Sciatic nerve (tissue), 2 donors: ENCODE measurements at regions not wholly inside any gene's neighbourhood (a gene's known extent, or its start where the extent isn't known, plus 50 kb on each side); places are given as distances from the start of the nearest gene placed in this dataset.
"Not testable (repeated sequence)": the region's sequence is repeated elsewhere in the genome, so short reads cannot be mapped to it uniquely, and the experiment has no call there.

Experiments
- ATAC-seq: fragments of 200-7000 bp; cut with Tn5 transposase; one replicate; pipeline ENCODE4 v1.9.1; 2020; ENCODE audit warnings: mild to moderate bottlenecking, moderate library complexity
- DNase-seq: peaks from one replicate; pipeline ENCODE4 v3.0.0-alpha.2; 2020; ENCODE audit warnings: low spot score
- intact Hi-C: fragments of 100-400 bp; cut with DNase I; formaldehyde crosslinking; loops from one replicate; pipeline ENCODE4 v1.14.2; 2022
- donor health status: DM: no; HTN: no; CAD: no.
- donor health status: DM: no; HTN: no; CAD: no.

DNA sequence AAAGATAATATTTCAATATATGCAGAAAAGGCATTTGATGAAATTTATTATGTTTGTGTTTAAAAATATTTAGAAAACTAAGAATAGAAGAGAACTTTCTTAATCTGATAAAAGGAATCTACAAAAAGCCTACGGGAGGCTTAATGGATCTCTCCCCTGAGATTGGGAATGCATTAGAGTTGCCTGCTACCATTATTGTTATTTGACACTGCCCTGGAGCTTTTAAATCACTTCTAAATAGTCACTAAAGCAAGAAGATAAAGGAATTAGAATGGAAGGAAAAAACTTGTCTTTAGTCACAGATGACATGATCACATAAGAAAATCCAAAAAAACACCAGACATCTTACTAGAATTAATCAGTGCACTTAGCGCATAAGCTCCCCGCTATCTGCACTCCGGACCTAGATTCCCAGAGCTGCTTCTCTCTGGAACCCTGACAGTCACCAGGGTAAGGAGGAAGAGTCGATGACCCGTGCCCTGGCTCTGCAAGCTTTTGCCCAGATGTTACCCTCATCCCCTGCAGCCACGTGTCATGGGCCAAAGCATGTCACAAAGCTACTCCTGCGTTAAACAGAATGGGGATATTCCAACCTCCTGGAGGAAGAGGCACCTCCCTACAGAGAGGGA lies 97.1 kb downstream of the MINAR1 start:
- no peak for DNase-seq
- no peak for ATAC-seq
- intact Hi-C loops, result no loop called here

DNA sequence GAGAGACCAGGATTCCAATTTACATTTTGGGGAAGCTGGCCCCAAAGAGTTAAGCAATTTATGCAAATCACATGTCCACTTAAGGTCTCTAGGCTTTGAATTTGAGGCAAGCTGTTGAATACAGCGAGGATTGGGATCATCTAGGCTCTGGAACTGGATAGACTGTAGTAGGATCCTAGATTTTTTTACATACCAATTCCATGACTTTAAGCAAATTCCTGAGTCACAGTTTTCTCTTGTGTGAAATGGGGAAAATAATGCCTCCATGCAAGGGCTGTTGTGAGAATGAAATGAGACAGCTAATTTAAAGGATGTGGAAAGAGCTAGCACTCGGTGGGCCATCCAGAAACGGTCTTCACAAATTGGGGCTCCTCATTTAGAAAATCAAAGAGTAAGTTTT lies 103.4 kb downstream of the MINAR1 start:
- intact Hi-C loops, result no loop called here
- no peak for DNase-seq
- no peak for ATAC-seq

DNA sequence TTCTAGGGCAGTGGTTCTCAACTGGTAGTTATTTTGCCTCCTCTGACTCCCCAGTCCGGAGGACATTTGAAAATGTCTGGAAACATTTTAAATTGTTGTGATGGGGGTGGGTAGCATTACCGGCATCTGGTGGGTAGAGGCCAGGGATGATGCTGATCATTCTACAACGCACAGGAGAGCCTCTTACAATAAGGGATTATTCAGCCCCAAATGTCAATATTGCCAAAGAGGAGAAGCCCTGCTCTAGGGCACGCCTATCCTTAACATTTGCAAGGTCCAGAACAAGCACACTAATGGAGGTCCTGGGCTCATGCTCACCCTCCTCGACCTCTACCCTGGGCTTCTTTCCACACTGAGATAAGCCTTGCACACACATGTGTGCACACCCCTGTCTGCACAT lies 106.4 kb downstream of the MINAR1 start:
- intact Hi-C loops, result no loop called here
- DNase-seq (no peak), ATAC-seq (no peak)

DNA sequence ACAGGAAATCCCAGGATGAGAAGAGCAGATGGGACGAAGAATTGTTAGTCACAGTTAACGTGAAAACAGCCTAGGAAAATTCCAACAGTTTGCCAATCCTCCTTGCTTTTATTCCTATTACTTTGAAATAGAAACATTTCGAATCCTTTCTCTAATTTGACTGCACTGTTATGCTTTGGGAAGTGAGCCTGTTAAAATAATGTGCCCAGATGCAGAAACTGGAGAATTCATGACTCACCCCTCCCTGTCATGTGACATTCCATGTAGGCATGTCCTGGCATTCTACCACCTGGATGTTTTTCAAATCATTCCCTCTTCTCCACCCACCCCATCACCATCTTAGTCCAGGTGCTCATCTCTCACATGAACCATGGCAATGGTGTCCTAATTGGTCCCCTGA lies 107.3 kb downstream of the MINAR1 start:
- ATAC-seq (no peak), DNase-seq (no peak)
- intact Hi-C loops, result no loop called here

DNA sequence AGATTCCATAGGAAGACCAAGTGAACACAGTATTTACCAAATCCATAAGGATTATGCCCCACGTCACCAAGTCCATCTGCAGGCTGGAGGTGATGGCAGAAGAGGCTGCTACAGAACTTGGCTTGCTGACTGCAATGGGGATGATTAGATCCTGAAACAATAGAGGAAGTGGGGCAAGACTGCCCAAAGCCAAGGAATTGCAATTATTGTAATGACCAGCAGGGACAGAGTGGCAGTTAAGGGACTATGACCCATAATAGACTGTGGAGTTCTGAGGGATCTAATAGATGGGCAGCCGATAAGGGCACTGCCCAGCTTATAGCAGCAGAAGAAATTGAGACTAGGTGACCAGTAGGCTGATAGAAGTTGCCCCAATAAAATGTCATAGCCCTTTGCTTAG lies 108.4 kb downstream of the MINAR1 start:
- intact Hi-C loops, result no loop called here
- no peak for DNase-seq
- no peak for ATAC-seq

DNA sequence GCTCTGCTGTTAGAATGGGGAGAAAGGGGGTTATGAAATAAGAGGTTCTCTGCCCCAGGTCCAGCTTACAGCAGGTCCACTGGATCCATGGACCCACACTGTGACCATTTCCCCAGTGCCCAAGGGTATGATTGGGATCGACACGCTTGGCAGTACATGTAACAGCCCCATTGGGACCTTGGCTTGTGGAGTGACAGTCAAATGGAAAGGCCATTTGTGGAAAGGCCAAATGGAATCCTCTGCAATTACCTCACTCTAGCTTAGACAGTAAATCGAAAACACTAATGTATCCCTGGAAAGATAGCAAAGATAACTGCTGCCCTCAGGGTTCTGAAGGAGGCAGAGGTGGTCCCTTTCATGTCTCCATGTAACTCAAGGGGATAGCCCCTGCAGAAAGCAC lies 109.1 kb downstream of the MINAR1 start:
- intact Hi-C loops, result no loop called here
- DNase-seq (no peak), ATAC-seq (no peak)

DNA sequence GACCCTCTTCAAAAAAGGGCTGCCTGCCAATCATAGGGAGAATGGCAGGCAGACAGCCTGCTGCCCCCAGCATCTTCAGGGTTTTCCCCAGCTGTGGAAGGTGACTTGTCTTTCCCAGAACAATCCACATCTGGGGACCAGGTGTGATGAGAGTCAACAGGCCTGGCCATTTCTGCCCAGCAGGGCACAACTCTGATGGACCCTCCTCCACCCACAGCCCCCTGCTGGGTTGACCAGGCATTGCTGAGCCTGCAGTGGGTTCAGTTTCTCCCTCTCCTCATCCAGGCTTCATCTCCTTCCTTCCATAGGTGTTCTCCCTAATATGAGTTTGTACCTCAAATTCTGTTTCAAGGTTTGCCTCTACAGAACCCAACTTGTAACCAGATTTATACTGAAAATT lies 111.0 kb downstream of the MINAR1 start:
- intact Hi-C loops, result no loop called here
- DNase-seq, result no peak
- no peak for ATAC-seq

DNA sequence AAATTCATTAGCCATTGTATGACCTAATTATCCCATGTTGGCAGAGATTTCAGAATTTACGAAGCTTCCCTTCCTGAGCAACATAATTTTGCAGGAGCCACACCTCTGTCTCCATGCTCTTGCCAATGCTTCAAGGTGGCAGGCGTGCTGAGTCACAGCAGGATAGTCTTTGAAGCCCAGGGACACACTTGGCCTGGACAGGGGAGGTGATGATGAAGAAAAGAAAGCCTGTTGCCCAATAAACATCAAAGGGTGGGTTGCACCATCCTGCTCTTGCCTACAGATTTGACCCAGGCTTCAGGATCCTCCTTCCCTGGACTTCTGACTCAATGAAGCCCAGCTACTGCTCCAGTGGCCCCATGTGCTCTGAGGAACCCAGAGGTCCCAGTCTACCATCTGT lies 117.1 kb downstream of the MINAR1 start:
- no peak for ATAC-seq
- DNase-seq, result no peak
- intact Hi-C loops, result no loop called here

DNA sequence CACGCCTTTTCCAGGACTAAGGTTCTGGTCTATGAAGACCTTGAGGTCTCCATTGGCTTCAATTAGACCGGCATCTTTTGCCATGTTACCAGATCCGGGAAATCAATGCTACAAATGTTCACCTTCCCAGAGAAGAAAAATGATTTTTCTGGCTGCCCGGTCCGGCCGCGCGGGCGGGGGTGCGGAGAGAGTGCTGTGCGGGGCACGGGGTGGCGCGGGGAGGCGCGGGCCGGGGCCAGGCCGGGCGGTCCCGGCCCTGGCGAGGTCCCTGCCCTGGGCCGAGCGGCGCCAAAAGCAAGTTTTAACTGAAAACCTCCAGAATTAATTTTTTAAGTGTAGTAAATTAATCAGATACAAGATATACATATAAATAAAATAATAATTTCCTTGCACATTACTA lies 128.2 kb downstream of the MINAR1 start:
- ATAC-seq (no peak), DNase-seq (no peak)
- intact Hi-C loops, result no loop called here

DNA sequence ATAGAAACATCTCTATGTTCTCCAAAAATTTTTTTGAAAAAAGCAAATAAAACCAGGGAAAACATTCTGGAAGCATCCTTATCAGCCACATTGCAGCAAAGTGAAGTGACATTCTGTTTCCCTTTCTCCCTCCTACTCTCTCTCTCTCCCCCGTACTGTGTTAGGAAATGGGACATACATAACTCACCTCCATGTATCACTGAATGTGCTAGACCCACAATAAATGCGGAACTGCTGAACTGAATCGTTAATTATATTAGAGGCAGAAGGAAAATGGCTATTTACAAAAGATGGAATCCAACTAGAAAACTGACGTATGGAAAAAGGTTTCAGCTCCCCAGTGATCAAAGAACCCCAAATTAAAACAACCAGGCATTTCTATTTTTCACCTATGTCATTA lies 129.8 kb downstream of the MINAR1 start:
- DNase-seq, result no peak
- intact Hi-C loops, result no loop called here
- no peak for ATAC-seq

DNA sequence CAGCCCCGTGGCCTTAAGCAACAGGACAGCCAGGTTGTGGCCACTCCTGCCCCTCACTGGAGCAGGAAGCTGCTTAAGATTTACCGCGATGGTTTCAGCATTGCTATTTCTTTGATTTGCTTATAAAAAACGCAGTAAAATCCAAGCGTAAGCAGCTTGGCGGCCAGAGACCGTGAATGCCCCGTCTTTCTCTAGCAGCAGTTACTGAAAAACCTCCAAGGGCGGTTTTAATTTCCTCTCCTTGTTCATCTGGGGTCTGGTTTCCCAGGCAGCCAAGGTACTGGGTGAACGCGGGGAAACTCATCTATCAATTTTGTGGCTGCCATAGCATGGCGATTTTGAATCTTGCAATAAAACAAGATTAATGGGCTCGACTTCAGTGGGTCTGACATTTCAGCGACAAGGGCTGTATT lies 130.3 kb downstream of the MINAR1 start:
- ATAC-seq (no peak), DNase-seq (no peak)
- intact Hi-C loops, result no loop called here

DNA sequence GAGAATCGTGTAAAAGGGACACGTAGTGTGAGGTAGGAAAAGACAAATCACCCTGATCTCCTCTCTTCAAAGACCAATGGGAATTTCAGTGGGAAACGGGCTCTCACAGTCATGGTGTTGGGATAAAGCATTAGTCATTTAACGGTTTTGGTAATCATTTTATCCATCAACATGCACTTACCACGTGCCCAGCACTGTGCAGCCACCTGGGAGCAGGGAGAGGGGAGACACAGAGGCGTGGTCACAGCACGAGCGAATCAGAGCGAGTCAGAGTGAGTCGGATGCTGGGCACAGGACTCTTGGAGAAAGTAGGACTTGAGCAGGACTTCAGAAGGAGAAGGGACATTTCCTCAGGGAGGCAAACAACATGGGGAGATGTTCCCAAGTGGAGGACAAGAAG lies 130.8 kb downstream of the MINAR1 start:
- DNase-seq (no peak), ATAC-seq (no peak)
- intact Hi-C loops, result no loop called here

DNA sequence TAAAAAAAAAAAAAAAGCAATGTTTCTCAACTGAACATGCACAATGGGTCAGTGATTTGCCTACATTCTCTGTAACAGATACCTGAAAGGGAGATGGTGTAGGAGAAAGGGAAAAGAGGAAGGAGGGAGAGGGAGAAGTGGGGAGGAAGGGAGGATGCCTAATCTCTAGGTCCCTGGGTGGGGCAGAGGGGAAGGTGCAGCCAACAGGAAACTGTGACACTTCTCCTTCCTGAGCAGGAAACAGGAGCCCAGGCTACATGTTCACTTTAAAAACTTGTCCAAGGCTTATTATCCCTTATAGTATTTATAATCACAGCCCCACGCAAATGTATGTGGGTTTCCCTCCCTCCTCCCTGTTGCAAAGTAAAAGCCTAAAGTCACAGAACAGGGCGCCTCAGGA lies 137.9 kb downstream of the MINAR1 start:
- intact Hi-C loops, result no loop called here
- no peak for ATAC-seq
- DNase-seq, result no peak

DNA sequence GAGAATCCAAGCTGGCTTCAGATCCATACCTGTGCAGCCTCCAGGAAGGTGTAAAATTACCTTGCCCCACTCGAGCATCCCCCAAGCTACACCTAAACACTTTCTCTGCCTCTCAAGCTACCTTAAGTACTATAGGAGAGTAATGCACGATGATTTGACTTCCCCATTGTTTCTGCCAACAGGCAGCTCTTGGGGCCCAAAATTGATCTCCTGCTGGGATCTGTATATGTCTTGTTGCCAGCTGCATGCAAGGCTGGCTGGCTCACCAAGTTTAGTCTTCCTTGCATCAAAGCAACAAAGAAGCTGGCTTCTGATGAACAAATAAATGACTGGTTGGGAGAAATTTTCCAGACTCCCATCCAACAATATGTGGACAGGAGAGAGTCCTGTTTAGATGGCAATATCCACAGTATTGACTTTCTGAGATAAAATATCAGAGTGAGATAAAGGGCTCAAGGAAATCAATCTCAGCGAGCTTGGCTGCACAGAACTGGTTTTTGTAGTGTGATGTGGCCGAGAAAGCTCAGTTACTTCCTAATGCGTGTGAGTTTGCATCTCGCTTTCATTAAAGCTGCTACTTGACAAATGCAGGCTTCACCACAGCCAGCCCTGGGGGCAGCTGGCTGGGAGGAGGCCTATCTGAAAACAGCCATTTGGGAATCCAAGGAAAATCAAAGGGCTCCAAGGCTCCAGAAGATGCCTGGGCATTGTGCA lies 140.7 kb downstream of the MINAR1 start:
- intact Hi-C loops, result no loop called here
- ATAC-seq (no peak), DNase-seq (no peak)

DNA sequence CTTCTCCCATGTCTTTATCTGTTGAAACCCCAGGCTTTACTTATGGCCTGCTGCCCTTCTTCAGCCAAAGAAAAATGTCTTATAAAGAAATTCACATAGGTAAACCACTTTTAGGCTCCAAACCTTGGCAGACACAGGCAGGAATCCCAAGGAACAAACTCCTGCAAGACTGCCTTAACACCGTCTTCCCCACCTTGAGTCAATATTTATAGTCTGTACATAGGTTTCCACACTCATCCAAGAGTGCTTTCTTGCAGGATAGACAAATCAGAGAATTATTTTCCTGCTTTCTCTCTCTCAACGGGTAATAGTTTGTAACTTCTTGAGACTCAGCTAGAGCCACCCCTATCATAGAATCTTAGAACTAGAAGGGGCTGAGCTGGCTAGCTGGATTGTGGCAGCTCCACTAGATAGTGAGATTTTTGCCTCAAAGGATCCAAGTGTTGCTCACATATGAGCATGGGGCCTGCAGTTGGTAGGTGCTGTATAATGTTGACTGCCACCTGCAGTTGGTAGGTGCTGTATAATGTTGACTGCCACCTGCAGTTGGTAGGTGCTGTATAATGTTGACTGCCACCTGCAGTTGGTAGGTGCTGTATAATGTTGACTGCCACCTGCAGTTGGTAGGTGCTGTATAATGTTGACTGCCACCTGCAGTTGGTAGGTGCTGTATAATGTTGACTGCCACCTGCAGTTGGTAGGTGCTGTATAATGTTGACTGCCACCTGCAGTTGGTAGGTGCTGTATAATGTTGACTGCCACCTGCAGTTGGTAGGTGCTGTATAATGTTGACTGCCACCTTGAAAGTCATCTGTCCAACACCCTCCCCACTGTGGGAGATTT lies 142.5 kb downstream of the MINAR1 start:
- intact Hi-C loops, DNase-seq, ATAC-seq: not testable (repeated sequence)

DNA sequence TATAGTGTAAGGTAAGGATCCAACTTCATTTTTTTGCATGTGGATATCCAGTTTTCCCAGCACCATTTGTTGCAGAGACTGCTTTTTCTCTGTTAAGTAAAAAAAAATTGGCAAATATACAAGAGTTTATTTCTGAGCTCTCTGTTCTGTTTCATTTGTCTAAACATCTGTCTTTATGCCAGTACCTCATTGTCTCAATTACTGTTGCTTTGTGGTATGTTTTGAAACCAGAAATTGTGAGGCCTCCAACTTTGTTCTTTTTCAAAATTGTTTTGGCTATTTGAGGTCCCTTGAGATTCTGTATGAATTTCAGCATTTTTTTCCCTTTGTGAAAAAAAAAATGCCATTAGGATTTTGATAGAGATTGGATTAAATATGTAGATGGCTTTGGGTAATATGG lies 150.5 kb downstream of the MINAR1 start:
- intact Hi-C loops, result no loop called here
- DNase-seq, result no peak
- ATAC-seq, result no peak

DNA sequence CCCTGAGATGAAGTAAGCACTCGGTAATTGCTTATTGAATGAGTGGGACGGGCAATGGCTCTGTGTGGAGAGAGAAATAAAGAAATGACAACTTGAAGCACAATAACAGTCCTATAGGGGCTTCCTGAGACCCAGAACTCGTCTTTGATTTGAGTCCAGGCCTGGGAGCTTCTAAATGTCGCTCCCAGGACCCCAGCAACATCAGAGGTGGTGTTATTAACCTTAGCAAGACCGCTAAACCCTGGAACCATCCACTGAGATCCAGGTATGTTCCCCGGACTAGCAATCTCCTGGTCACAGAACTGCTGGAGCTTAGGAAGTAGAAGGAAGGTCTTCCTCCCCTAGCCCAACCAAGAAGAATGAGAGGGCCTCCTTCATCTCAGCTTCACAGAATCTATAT lies 160.0 kb downstream of the MINAR1 start:
- intact Hi-C loops, result no loop called here
- ATAC-seq, result no peak

DNA sequence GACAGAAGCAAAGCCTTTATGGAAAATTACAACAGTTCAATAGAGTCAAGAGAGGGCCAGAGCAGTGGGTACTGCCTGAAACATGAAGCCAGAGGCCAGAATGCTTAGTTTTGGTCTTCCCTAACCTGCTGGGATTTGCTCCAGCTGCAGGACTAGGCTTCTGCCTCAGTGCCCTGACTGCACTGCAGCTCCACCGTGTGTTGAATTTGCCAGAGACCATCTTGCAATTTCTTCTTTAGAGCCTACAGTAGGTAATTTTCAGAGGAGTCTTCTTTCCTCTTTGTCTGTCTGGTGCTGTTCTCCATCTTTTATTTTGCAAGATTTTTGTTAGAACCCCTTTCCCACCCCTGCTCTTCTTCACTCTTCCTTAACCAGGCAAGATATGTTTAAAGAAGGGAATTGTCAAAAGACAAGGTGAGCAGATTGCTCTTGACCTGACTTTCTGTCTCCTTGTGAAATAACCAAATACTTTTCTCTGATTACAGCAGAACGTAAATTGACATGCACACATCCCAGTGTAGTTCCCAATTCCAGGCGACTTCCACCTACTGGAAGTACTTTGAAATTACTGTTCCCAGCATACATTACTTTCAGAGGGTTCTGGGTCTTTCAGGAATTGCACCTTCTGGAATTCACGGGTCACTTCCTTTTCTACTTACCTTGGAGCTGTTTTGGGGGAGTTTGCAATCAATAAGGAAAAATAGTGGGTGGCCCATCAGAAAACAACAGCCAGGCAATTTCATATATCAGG lies 161.2 kb downstream of the MINAR1 start:
- ATAC-seq (no peak), DNase-seq (no peak)
- intact Hi-C loops, result no loop called here

More for the DNA sequence above, 160.0 kb downstream of the MINAR1 start:
- no peak for DNase-seq

DNA sequence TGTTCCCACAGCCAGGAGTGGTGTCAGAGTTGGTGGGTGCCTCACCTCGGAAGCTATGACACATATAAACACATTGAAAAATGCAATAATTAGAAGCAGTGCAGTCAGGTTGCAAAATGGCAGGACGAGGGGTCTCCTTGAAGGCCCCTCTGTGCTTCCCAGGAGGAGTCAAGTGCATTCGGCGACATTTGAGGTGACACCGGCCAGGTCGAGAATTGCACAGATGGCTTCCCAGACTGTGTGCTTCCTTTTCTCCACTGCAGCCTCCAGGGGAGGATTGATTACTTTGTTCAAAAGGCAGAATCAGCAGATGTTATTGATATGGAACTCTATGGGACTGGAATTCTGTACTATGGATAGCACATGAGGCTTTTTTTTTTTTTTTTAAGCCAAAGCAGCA lies 163.2 kb downstream of the MINAR1 start:
- no peak for ATAC-seq
- intact Hi-C loops, result no loop called here
- DNase-seq, result no peak
